Testis (tissue), 2 donors: ENCODE measurements at regions not wholly inside any gene's neighbourhood (a gene's known extent, or its start where the extent isn't known, plus 50 kb on each side); places are given as distances from the start of the nearest gene placed in this dataset.

Source experiments
- DNase-seq: peaks from one replicate; pipeline ENCODE4 v3.0.0-alpha.2; 2019
- H3K27ac ChIP-seq, 2 donors: fragments of 200-600 bp; sonication (generic); one replicate each; pipeline ENCODE4 v1.5.1; 2019
- H3K27me3 ChIP-seq: fragments of 200-600 bp; sonication (generic); one replicate; pipeline ENCODE4 v1.5.1; 2019
- H3K36me3 ChIP-seq: fragments of 200-600 bp; sonication (generic); one replicate; pipeline ENCODE4 v1.5.1; 2017; ENCODE audit warnings: low read depth; ENCODE audit errors: missing control alignments
- H3K4me1 ChIP-seq: fragments of 200-600 bp; sonication (generic); one replicate; pipeline ENCODE4 v1.5.1; 2019
- H3K4me3 ChIP-seq, 2 donors: fragments of 200-600 bp; sonication (generic); one replicate each; pipeline ENCODE4 v1.5.1; 2017 to 2019
- H3K9me3 ChIP-seq: fragments of 200-600 bp; sonication (generic); one replicate; pipeline ENCODE4 v1.5.1; 2017
- POLR2A ChIP-seq: fragments of 450-650 bp; IDR thresholded peaks from one replicate; pipeline ENCODE4 v1.6.1; 2017; ENCODE audit warnings: antibody characterized with exemption, mild to moderate bottlenecking, moderate library complexity
- WGBS, 2 donors: methylation state at CpG; one replicate each; pipeline ENCODE4 v1.1.5; 2018; 5-methylcytosine and 5-hydroxymethylcytosine counted together
- intact Hi-C: fragments of 100-400 bp; cut with DNase I; formaldehyde crosslinking; loops from one replicate; pipeline ENCODE4 v1.15.1; 2023; ENCODE audit warnings: low total_unique reads
- TF ChIP-seq, protein P1 (sequence below), 3 experiments: fragments of 450-650 bp in 2 of 3; fragments of 200-600 bp in 1 of 3; sonication (generic) in 1 of 3; IDR thresholded peaks; one replicate each; pipeline ENCODE4 v1.5.1; 2016 to 2019; ENCODE audit warnings: antibody characterized with exemption in 3 of 3, mild to moderate bottlenecking in 2 of 3, moderate library complexity in 1 of 3

DNA sequence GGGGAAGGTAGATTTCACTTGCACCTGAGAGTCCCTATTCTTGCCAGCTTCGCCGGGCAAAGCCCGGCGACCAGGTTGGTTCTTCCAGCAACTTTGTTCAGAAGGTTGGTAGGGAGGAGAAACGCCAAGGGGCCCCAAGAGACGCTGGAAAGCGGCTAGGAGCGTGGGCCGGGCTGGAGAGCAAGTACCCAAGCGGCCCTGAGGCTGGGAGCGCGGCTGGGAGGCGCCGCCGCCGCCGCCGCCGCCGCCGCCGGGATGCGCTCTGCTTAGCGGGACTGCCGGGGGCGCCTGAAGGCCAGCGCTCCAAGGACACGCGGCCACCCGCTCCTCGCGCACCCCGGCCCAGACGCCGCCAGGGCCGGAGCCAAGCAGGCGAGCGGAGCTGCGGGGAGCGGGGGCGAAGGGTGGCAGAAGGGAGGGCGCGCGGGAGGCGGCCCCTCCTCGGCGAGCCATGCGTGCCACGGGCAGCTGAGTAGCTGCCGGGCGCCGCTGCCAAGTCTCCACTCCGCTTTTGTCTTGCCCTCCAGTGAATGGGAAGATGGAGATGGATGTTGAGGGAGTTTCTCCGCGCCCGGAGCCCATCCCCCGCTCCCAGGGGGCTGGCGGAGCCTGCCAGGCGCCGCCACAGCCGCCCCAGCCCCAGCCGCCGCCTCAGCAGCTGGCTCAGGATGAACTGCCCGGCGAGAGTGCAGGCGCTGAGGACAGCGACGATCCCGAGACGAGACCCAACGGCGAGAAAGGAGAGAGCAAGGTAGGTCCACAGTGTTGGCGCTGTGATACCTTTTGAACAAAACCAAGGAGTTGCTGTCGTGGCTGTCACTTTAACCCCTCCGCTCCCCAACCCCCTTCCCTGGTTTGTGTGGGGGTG lies 227.4 kb upstream of the AZI2 start:
- peak; percentile 16 for DNase-seq
- no peaks in the 10 kb centered on the region for H3K9me3 ChIP-seq
- 1 to 2% methylated on average over 40 to 64 of the region's 75 CpGs for WGBS, 2 donors
- H3K4me1 ChIP-seq: peaks cover 8% of the 10 kb centered on the region
- H3K4me3 ChIP-seq: peak overlapping the region; percentile 50 to 62
- TF ChIP-seq, protein P1, sequence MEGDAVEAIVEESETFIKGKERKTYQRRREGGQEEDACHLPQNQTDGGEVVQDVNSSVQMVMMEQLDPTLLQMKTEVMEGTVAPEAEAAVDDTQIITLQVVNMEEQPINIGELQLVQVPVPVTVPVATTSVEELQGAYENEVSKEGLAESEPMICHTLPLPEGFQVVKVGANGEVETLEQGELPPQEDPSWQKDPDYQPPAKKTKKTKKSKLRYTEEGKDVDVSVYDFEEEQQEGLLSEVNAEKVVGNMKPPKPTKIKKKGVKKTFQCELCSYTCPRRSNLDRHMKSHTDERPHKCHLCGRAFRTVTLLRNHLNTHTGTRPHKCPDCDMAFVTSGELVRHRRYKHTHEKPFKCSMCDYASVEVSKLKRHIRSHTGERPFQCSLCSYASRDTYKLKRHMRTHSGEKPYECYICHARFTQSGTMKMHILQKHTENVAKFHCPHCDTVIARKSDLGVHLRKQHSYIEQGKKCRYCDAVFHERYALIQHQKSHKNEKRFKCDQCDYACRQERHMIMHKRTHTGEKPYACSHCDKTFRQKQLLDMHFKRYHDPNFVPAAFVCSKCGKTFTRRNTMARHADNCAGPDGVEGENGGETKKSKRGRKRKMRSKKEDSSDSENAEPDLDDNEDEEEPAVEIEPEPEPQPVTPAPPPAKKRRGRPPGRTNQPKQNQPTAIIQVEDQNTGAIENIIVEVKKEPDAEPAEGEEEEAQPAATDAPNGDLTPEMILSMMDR (IDR thresholded peaks at IDR 0.05): no peak
- no peak for TF ChIP-seq POLR2A
- intact Hi-C loops: no loop called here
- no peaks in the 10 kb centered on the region for H3K36me3 ChIP-seq
- no peaks in the 10 kb centered on the region for H3K27me3 ChIP-seq
- H3K27ac ChIP-seq: no peak overlapping the region

DNA sequence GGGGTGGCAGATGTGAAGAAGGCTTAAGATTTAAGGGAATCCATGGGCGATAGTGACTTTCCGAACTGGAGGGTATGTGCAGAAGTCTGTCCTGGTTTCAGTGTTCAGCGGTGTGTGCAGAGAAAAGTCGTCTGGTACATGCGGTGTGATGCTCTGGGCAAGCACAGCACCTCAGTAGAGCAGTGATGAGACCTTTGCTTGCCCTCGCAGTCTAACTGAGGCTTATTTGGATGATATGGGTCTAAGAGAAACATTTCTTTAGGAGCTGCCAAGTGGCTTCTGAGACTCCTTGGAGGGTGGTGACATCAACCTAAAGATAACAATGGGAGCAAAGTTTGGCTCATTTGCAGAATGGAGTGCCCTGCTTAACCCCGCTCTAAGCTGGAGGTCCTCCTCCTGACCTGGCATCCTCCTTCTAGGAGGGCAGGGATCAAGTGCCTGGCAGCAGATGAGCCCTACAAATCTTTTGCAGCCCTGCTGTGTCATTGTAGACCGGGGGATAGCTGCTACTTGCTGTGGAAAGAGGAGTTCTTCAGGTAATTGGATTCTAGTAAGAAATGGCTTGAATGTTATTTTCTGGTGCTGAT lies 228.1 kb upstream of the AZI2 start:
- WGBS, 2 donors: 6 to 7% methylated on average over 8 of the region's 8 CpGs
- intact Hi-C loops: no loop called here
- DNase-seq: no peak
- H3K9me3 ChIP-seq: no peaks in the 10 kb centered on the region
- no peaks in the 10 kb centered on the region for H3K36me3 ChIP-seq
- peaks cover 8% of the 10 kb centered on the region for H3K4me1 ChIP-seq
- TF ChIP-seq, protein P1 (IDR thresholded peaks at IDR 0.05): no peak
- TF ChIP-seq POLR2A: no peak
- H3K4me3 ChIP-seq: peak overlapping the region in 1 of 2 donors; percentile 50
- no peaks in the 10 kb centered on the region for H3K27me3 ChIP-seq
- no peak overlapping the region for H3K27ac ChIP-seq

DNA sequence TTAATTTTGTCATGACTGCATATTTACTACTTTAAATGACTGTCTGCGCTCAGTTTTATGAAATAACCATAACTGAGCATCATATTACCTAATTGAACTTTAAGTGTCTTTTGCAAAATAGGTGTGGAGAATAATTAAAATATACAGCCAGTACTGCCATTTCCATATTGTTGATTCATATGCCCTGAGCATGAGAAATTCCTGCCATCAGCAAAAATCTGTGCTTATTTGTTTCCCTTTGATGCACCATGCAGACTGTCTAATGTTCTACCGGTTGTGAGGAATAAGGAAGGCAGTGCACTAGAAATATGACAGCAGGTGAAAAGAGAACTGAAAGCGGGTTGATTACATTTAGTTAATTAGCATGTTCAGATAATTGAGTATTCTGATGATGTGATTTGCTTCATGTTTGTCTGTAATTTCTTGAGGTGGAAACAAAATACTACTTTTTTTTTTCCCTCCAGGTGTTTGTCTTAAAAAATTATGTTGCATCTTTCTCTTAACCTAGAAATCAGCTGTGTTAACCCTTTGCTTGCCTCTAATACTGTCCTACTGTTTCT lies 229.4 kb upstream of the AZI2 start:
- no peaks in the 10 kb centered on the region for H3K36me3 ChIP-seq
- TF ChIP-seq POLR2A: no peak
- no peak overlapping the region for H3K4me3 ChIP-seq
- H3K27ac ChIP-seq: no peak overlapping the region
- peaks cover 8% of the 10 kb centered on the region for H3K4me1 ChIP-seq
- no peaks in the 10 kb centered on the region for H3K27me3 ChIP-seq
- 66 to 68% methylated on average over 3 of the region's 3 CpGs for whole genome bisulfite sequencing, 2 donors
- no peaks in the 10 kb centered on the region for H3K9me3 ChIP-seq
- intact Hi-C loops: no loop called here
- DNase-seq: no peak

DNA sequence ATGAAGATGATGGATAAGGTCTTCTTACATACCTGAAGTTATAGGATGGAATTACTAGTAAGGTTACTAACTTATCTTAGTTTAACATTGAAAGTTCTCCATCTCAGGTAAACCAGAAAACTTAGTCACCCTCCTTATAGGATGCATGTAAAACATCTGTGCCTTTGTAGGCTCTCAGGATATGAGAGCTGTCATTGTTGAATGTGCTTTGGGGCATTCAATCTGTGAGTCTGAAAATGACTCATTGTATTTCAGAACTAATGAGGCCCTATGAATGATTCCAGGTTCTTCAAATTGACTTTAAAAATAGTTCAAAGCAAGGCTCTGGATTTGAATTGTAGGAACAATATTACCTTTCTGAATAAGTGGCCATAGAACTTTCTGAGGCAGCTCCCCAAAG lies 237.7 kb upstream of the AZI2 start:
- H3K36me3 ChIP-seq: no peaks in the 10 kb centered on the region
- no peak overlapping the region for H3K27ac ChIP-seq
- no peaks in the 10 kb centered on the region for H3K4me1 ChIP-seq
- no peak for DNase-seq
- H3K4me3 ChIP-seq: no peak overlapping the region
- no peak for TF ChIP-seq POLR2A
- TF ChIP-seq, protein P1 (IDR thresholded peaks at IDR 0.05): no peak
- no peaks in the 10 kb centered on the region for H3K27me3 ChIP-seq
- intact Hi-C loops: no loop called here
- H3K9me3 ChIP-seq: no peaks in the 10 kb centered on the region

DNA sequence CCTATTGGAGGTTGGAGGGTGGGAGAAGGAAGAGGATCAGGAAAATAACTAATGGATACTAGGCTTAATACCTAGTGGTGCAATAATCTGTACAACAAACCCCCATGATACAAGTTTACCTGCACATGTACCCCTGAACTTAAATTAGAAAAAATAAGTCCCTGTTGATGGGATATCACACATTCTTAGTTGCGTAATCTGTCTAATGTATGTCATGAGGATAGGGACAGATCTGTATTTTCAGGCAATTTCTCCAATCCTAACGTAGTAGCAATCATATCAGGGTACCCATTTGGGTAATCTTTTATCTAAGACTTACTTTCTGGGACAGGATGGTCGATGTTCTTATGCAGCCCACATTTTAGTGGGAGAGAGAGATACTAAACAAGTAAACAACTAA lies 239.1 kb upstream of the AZI2 start:
- DNase-seq: no peak
- H3K36me3 ChIP-seq: no peaks in the 10 kb centered on the region
- no peak overlapping the region for H3K27ac ChIP-seq
- no peak overlapping the region for H3K4me3 ChIP-seq
- H3K27me3 ChIP-seq: no peaks in the 10 kb centered on the region
- H3K9me3 ChIP-seq: no peaks in the 10 kb centered on the region
- H3K4me1 ChIP-seq: no peaks in the 10 kb centered on the region
- intact Hi-C loops: no loop called here
- WGBS, 2 donors: 92 to 98% methylated on average over 3 of the region's 3 CpGs
- TF ChIP-seq POLR2A: no peak
- TF ChIP-seq, protein P1 (IDR thresholded peaks at IDR 0.05): no peak
